ENCODE measurements at regions not wholly inside any gene's neighbourhood (a gene's known extent, or its start where the extent isn't known, plus 50 kb on each side); places are given as distances from the start of the nearest gene placed in this dataset.
A peak's percentile ranks its signal among the peaks of the same experiment; 100 is the strongest.

GRCh38 chr20:12594410-12595088 lies 414.2 kb upstream of the SPTLC3 start:
- no peak for TF ChIP-seq CTCF (conservative IDR thresholded peaks at IDR 0.05)
- Histone ChIP-seq H3K23ac (ENCODE audit: insufficient read length, low read depth, low read length) (no peak overlapping the region), H3K27ac (ENCODE audit: insufficient read length, low read depth, low read length) (no peak overlapping the region), H4K8ac (replicated peaks; ENCODE audit: insufficient read length, low read depth, low read length) (no peak overlapping the region), H3K4ac (ENCODE audit: low read depth, low read length) (no peak overlapping the region), H3K27me3 (ENCODE audit: insufficient read depth, low read length) (no peaks in the 10 kb centered on the region), H2BK20ac (ENCODE audit: low read depth, low read length, poor library complexity, severe bottlenecking) (no peak overlapping the region), H3T11ph (ENCODE audit: low read length) (no peak overlapping the region), H2AFZ (ENCODE audit: low read length) (peak overlapping the region; percentile 99), H3K79me1 (ENCODE audit: insufficient read depth, low read depth, low read length, poor library complexity, severe bottlenecking) (no peaks in the 10 kb centered on the region), H3K18ac (ENCODE audit: insufficient read length, low read depth, low read length) (no peak overlapping the region), H3K4me1 (ENCODE audit: insufficient read depth, low read length) (no peaks in the 10 kb centered on the region; the same call in 1 of the 2 replicates), H3K79me2 (ENCODE audit: insufficient read depth, low read length) (no peaks in the 10 kb centered on the region), H3K56ac (ENCODE audit: insufficient read length, low read depth, low read length) (no peak overlapping the region), H4K5ac (ENCODE audit: insufficient read length, low read depth, low read length) (no peak overlapping the region), H2AK5ac (ENCODE audit: insufficient read length, low read length) (no peak overlapping the region), H2BK12ac (ENCODE audit: insufficient read length, low read depth, low read length) (no peak overlapping the region), H2BK5ac (ENCODE audit: insufficient read length, low read length) (no peak overlapping the region), H3K9me3 (ENCODE audit: control insufficient read depth, low read depth, low read length) (no peaks in the 10 kb centered on the region), H4K91ac (ENCODE audit: insufficient read length, low read depth, low read length) (no peak overlapping the region), H2BK120ac (ENCODE audit: low read depth, low read length, poor library complexity, severe bottlenecking) (no peak overlapping the region), H3K14ac (ENCODE audit: insufficient read depth, low read length) (no peak overlapping the region), H2BK15ac (ENCODE audit: low read depth, low read length) (no peak overlapping the region), H3K9ac (ENCODE audit: extremely low read depth, insufficient read length, low read length) (no peak overlapping the region), H4K20me1 (ENCODE audit: control insufficient read depth, insufficient read depth, insufficient read length) (no peaks in the 10 kb centered on the region), H3K4me2 (ENCODE audit: insufficient read depth, insufficient read length, low read length) (no peak overlapping the region), H3K23me2 (ENCODE audit: insufficient read length, low read depth, low read length, poor library complexity, severe bottlenecking) (no peaks in the 10 kb centered on the region)
- WGBS (ENCODE audit: extremely low coverage, insufficient read length, low lambda C conversion rate) = no CpG with 5 or more reads among the region's 2 CpGs
- 0 out of 7 replicates have a peak overlapping the region, but pooled peaks of 1 of the 3 experiments have one; percentile 29 for H3K27ac Mint-ChIP-seq
- no peaks in the 10 kb centered on the region for H3K9me3 Mint-ChIP-seq
- no peaks in the 10 kb centered on the region for H3K36me3 Mint-ChIP-seq (ENCODE audit: insufficient read depth in 1 of 3, low read depth in 3 of 3)
- no peak overlapping the region for H3K4me3 Mint-ChIP-seq
- H3K27me3 Mint-ChIP-seq (ENCODE audit: low read depth) = no peaks in the 10 kb centered on the region
- DNase-seq = no peak
- peaks cover 32 to 33% of the 10 kb centered on the region in 2 experiments for H3K4me1 Mint-ChIP-seq
